SK-N-MC (cell line): ENCODE measurements at regions not wholly inside any gene's neighbourhood (a gene's known extent, or its start where the extent isn't known, plus 50 kb on each side); places are given as distances from the start of the nearest gene placed in this dataset.

Source experiments
- EZH2 ChIP-seq: fragments of 200-600 bp; sonication (generic); IDR thresholded peaks from one replicate; pipeline ENCODE4 v1.6.1; 2017; ENCODE audit warnings: antibody characterized with exemption
- POLR2AphosphoS5 ChIP-seq: IDR thresholded peaks from 2 replicates; pipeline ENCODE4 v1.6.1; 2012; ENCODE audit warnings: mild to moderate bottlenecking, low read depth, low read length, borderline replicate concordance

DNA sequence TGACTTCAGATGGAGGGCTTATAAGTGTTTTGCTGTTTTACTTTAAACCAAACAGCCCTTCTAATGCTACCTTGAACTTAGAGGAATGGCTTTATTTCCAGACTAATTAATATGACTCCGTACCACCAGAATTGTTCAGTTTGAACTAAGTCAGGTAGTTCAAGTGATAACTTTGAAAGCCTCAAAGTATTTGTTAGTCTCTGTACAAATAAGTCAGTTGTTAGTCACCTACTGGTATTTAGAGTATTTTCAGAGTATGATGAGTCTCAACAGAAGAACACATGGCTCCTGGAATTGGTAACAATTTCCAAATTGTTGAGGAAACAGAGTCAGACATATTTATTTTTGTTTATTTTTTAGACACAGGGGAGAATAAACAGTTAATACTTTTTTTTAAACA lies 381.8 kb upstream of the NRXN1 start:
- TF ChIP-seq EZH2 (no peak), POLR2AphosphoS5 (no peak)
